ENCODE measurements at regions not wholly inside any gene's neighbourhood (a gene's known extent, or its start where the extent isn't known, plus 50 kb on each side); places are given as distances from the start of the nearest gene placed in this dataset.
"Not testable (repeated sequence)": the region's sequence is repeated elsewhere in the genome, so short reads cannot be mapped to it uniquely, and the experiment has no call there.

DNA sequence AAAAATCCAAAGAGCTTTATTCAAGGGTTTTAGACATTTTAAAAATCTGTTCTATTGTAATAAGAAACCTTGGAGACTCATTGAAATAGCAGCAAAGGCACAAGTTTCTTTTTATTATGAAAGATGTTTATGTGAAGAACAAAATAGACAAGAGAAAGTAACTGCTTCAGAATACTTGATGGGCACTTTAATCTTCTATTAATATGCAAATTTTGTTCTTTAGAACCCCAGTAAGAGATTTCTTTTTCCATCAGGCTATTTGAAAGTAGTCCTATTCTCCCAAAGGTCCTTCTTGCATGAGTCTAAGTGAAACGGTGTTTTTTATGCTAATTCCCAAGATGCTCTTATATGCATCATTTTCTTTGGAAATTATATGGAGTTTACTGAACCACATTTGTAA, 602.0 kb downstream of the EFNA5 start:
- no peak for DNase-seq

- DNase-seq, result no peak
These were observed 603.3 kb downstream of the EFNA5 start for GRCh38 chr5:107067395-107067794.

DNA sequence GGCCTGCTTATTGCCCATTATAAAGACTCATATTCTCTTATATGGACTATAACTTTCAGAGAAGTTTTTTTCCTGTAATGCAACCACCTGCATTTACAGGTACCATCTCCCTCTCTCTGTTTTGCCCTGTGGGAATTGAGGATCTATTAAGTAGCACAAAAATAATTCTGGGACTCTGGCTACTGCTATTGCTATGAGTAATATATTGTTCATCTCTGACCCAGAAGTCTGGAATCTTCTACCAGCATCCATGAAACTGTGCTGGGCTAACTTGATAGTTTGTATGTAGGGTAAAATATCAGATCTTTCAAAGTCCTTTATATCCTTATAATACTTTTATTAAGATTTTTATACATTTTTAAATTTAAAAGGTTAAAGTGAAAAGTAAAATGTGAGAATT, 607.2 kb downstream of the EFNA5 start:
- no peak for DNase-seq

GRCh38 chr5:107058803-107059202, 611.9 kb downstream of the EFNA5 start:
- no peak for DNase-seq

DNA sequence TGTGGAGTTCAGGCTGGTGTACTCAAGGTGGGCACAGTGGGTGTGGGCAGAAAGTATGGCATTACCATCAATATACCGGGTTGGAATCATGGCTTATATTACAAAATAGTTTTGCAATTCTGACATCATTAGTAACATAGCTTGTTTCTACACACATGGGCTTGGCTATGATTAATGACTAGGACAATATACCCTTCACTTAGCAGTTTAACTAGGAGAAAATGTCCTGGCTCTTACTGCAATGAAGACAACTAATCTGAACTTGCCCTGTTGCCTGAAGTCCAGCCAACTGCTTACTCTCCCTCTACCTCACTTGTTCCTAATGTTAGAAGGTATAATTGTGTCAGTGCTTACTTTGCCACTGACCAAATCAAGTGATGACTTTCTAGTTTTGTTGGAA, 612.5 kb downstream of the EFNA5 start:
- DNase-seq, result no peak

- DNase-seq, result no peak
These were observed 614.5 kb downstream of the EFNA5 start for GRCh38 chr5:107056278-107056677.

DNA sequence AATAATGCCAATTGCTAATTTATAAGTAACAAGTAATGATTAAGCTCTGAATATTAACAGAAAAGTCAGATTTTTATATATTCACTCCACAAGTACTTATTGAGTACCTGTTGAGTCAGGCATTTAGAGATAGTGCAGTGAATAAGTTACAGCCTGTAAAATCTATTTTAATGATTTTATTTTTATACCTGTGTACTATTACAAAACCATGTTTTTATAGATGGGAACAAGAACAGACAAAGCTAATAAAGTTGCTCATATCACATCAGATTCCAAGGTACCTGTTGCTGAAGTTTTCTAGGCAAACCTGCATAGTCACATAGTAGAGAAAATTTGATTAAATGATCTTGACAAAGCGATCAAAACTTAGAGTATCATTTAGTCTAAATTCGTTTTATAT, 623.7 kb downstream of the EFNA5 start:
- no peak for DNase-seq

GRCh38 chr5:107043665-107044064, 627.1 kb downstream of the EFNA5 start:
- DNase-seq, result no peak

GRCh38 chr5:107040907-107041306, 629.8 kb downstream of the EFNA5 start:
- no peak for DNase-seq

- DNase-seq, result no peak
These were observed 638.1 kb downstream of the EFNA5 start for GRCh38 chr5:107032629-107033028.

GRCh38 chr5:107028938-107029337, 641.8 kb downstream of the EFNA5 start:
- no peak for DNase-seq

DNA sequence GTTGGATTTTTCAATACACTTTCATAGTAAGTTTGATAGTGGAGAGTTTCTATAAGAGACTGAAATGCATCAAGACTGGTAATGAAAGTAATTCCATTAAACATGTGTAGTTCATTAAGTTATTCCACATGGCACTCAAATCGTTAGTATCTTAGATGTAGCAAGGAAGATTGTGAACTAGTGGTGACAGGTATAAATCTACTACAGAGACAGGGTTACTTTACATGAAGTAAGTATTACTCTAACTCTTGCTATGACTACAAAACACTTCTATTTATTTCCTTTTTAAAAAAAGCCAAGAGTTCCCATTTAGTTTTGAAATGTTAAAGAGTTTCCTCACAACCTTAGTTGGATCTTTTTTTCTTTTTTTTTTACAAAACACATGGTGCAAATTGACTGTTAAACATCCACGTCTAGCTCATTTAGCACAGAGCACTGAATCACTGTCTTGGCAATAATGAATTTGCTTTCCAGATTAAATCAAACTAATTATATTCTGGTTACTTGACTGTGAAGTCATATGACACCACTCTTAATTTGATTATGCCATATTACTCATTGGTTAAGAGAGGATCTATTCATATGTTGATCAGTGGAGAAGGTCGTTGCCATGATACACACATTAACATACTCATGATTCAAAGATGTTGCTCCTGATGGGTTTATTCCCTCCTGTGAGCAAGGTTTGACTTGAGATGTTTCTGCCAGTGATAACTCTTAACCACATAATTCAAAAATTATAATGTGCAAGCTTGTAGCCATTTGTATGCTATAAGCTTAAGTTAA, 644.8 kb downstream of the EFNA5 start:
- no peak for DNase-seq

DNA sequence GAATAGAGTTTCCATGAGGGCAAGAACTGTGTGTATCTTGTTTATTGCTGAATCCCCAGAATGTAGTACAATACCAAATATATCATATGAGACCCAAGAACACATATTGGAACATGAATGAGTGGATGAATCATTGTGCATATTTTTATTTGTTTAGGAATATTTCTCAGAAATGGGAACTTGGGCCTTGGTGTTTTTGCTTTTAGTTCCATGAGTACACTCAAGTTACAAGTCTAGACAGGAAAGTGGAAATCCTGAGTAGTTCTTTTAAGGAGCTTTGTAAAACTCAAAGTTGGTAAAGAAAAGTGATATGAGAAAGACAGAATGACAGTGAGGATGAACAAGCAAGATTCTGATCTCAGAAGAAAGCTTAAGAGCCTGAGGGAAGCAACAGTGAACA, 647.0 kb downstream of the EFNA5 start:
- no peak for DNase-seq

- no peak for DNase-seq
These were observed 649.2 kb downstream of the EFNA5 start for GRCh38 chr5:107021575-107021974.

DNA sequence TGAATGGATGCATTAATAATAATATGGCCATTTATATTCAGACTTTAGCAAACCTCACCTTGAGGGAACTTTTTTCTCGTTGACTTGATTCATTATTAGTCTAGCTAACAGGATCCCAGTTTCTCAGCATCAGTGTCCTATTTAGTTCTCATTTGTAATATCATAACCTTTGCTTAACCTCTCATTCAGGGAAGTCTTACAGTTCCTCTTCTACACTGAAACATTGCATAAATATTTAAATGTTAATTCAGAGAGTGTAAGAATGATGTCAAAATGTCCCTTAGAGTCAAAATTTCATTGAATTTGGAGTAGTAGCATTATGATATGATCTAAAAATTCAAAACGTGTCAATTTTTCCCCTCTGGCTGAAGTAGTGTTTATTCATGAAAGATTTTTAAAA, 650.1 kb downstream of the EFNA5 start:
- DNase-seq, result no peak

- DNase-seq, result no peak
These were observed 653.1 kb downstream of the EFNA5 start for GRCh38 chr5:107017616-107018015.

GRCh38 chr5:107012371-107012770, 658.4 kb downstream of the EFNA5 start:
- no peak for DNase-seq

GRCh38 chr5:107011605-107012004, 659.1 kb downstream of the EFNA5 start:
- no peak for DNase-seq

DNA sequence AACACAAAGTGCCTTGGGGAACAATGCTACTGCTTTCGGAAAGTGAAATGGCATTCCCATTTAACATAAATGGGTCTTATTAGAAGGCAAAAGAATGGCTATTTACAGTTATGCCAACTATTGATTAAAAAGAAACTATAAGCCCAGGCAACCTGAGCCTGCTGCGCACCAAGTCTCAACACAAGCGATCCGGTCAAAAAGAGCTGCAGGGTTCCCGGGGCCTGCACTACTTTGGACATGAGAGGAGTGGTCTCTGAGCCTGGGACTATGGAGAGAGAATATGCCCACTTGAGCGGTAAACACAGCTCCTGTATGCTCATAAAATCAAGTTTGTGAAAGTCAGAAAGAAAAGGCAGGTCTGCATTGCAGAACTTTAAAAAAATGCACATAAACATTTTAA, 660.7 kb downstream of the EFNA5 start:
- no peak for DNase-seq

DNA sequence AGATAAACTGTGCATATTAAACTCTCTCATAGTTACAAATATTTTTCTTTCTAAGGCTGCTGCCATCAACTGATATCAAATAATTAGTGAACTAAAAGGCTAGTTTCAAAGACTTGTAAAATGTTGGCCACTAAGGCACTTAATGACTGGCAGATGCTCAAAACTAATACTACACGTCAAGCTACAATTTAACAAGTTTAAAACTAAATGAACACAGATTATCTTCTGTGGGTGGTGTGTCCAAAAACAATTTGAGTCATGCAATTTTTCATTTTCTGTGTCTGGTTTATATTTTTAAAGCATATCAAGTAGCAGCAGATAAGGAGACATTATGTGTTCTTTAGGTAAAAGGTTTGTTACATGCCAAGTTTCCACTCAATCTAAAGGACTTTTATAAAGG, 665.1 kb downstream of the EFNA5 start:
- no peak for DNase-seq

- DNase-seq, result no peak
These were observed 665.6 kb downstream of the EFNA5 start for GRCh38 chr5:107005161-107005560.

DNA sequence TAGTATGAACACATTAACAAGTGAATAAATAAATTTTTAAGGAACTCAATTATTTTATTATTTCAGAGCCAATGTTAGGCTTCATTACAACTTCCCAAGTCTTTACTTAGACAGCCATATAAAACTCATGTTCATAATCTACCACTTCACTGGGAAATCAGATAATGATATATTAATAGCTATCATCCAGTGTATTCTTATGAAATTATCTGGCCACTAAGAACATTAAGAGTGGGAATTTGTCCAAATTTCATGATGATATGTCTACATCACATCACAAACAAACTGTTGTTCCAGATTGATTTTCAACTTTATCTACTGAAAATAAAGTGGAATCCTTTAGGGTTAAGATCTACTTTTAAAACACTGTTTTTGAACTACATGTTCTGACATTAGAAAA, 668.6 kb downstream of the EFNA5 start:
- DNase-seq, result no peak

GRCh38 chr5:106999506-106999905, 671.2 kb downstream of the EFNA5 start:
- DNase-seq, result not testable (repeated sequence)

- DNase-seq, result no peak
These were observed 684.7 kb downstream of the EFNA5 start for GRCh38 chr5:106986006-106986405.

DNA sequence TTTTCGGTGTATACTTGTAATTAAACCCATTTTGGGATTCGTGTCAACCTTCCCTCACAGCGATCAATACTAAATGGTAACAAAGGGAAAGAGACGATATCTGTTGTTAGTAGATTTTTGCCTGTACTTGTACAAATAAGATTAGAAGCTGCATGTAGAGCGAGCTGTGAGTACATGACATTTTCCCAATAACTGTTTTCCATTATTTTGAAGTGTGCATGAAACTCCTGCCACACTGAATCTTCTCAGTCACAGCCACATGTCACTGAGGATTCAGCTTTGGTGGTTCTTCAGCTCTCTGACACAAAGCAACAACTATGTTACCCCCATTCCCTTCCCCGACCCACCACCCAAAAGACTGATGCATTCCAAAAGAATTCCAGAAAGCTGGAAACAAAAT, 685.6 kb downstream of the EFNA5 start:
- DNase-seq, result no peak
